Transverse colon (tissue), 4 donors: ENCODE measurements at regions not wholly inside any gene's neighbourhood (a gene's known extent, or its start where the extent isn't known, plus 50 kb on each side); places are given as distances from the start of the nearest gene placed in this dataset.

Experiments
- EP300 ChIP-seq: sonication (generic); formaldehyde crosslinking; IDR thresholded peaks from one replicate; pipeline ENCODE4 v1.6.1; 2017; ENCODE audit warnings: antibody characterized with exemption, low read depth
- POLR2AphosphoS5 ChIP-seq, 3 donors: sonication (generic); formaldehyde crosslinking; IDR thresholded peaks; one replicate each; pipeline ENCODE4 v1.6.1; 2016; ENCODE audit warnings: antibody characterized with exemption in 3 of 3
- TF ChIP-seq, protein P1 (sequence below), 5 experiments: fragments of 200-600 bp in 3 of 5; fragments of 450-650 bp in 2 of 5; sonication (generic) in 3 of 5; IDR thresholded peaks; 1 replicate in 2 of 5; 2 replicates in 3 of 5; pipeline ENCODE4 v1.5.1; 2016 to 2017; ENCODE audit warnings: antibody characterized with exemption in 5 of 5, inconsistent platforms in 3 of 5, mild to moderate bottlenecking in 2 of 5, moderate library complexity in 1 of 5

DNA sequence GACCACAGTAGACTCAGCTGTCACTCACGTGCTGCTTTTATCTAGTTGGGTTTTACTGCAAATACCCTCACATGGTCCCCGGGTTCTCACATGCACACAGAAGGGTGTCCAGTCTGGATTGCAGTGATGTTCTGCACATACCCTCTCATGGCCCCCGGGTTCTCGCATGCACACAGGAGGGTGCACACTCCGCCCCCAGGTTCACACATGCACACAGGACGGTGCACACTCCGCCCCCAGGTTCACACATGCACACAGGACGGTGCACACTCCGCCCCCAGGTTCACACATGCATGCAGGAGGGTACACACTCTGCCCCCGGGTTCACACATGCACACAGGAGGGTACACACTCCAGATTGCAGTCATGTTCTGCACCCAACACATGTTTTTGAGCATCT, 224.3 kb downstream of the ERMARD start:
- TF ChIP-seq EP300 (no peak), POLR2AphosphoS5 (IDR thresholded peaks at IDR 0.05) (no peak)
- TF ChIP-seq, protein P1, sequence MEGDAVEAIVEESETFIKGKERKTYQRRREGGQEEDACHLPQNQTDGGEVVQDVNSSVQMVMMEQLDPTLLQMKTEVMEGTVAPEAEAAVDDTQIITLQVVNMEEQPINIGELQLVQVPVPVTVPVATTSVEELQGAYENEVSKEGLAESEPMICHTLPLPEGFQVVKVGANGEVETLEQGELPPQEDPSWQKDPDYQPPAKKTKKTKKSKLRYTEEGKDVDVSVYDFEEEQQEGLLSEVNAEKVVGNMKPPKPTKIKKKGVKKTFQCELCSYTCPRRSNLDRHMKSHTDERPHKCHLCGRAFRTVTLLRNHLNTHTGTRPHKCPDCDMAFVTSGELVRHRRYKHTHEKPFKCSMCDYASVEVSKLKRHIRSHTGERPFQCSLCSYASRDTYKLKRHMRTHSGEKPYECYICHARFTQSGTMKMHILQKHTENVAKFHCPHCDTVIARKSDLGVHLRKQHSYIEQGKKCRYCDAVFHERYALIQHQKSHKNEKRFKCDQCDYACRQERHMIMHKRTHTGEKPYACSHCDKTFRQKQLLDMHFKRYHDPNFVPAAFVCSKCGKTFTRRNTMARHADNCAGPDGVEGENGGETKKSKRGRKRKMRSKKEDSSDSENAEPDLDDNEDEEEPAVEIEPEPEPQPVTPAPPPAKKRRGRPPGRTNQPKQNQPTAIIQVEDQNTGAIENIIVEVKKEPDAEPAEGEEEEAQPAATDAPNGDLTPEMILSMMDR (IDR thresholded peaks at IDR 0.05), result no peak
